HL-60 (cell line): ENCODE measurements at regions not wholly inside any gene's neighbourhood (a gene's known extent, or its start where the extent isn't known, plus 50 kb on each side); places are given as distances from the start of the nearest gene placed in this dataset.
"Not testable (repeated sequence)": the region's sequence is repeated elsewhere in the genome, so short reads cannot be mapped to it uniquely, and the experiment has no call there.

ENCODE experiments used
- DNase-seq, 2 experiments: peaks; one replicate each; pipeline ENCODE4 v3.0.0-alpha.2; 2010 to 2020; ENCODE audit warnings: low read depth in 1 of 2, low spot score in 1 of 2
- H3K27ac ChIP-seq: fragments of 250-450 bp; sonication (Bioruptor Pico); replicated peaks from 2 replicates; pipeline ENCODE4 v1.5.1; 2020; ENCODE audit warnings: mild to moderate bottlenecking, moderate library complexity
- H3K27me3 ChIP-seq: fragments of 250-450 bp; sonication (Bioruptor Pico); 2 replicates; pipeline ENCODE4 v1.5.1; 2021; ENCODE audit warnings: mild to moderate bottlenecking, moderate library complexity; ENCODE audit not compliant: insufficient read depth, poor library complexity, severe bottlenecking
- H3K4me3 ChIP-seq: replicated peaks from 2 replicates; pipeline ENCODE4 v1.5.1; 2011; ENCODE audit warnings: mild to moderate bottlenecking, control low read depth, low read length; ENCODE audit not compliant: insufficient read depth
- GABPA ChIP-seq: IDR thresholded peaks from 2 replicates; pipeline ENCODE4 v1.6.1; 2012; ENCODE audit warnings: low read depth
- POLR2AphosphoS5 ChIP-seq: IDR thresholded peaks from 2 replicates; pipeline ENCODE4 v1.6.1; 2012; ENCODE audit warnings: low read depth
- SPI1 ChIP-seq: IDR thresholded peaks from 2 replicates; pipeline ENCODE4 v1.6.1; 2012; ENCODE audit warnings: low read depth, mild to moderate bottlenecking, borderline replicate concordance
- TF ChIP-seq, protein P1 (sequence below): IDR thresholded peaks from 2 replicates; pipeline ENCODE4 v1.6.1; 2012; ENCODE audit warnings: low read depth; ENCODE audit not compliant: insufficient replicate concordance
- TF ChIP-seq, protein P2 (sequence below): IDR thresholded peaks from one replicate; pipeline ENCODE4 v1.5.1; 2011; ENCODE audit warnings: low read length, control low read depth, inconsistent platforms; ENCODE audit not compliant: insufficient read depth

DNA sequence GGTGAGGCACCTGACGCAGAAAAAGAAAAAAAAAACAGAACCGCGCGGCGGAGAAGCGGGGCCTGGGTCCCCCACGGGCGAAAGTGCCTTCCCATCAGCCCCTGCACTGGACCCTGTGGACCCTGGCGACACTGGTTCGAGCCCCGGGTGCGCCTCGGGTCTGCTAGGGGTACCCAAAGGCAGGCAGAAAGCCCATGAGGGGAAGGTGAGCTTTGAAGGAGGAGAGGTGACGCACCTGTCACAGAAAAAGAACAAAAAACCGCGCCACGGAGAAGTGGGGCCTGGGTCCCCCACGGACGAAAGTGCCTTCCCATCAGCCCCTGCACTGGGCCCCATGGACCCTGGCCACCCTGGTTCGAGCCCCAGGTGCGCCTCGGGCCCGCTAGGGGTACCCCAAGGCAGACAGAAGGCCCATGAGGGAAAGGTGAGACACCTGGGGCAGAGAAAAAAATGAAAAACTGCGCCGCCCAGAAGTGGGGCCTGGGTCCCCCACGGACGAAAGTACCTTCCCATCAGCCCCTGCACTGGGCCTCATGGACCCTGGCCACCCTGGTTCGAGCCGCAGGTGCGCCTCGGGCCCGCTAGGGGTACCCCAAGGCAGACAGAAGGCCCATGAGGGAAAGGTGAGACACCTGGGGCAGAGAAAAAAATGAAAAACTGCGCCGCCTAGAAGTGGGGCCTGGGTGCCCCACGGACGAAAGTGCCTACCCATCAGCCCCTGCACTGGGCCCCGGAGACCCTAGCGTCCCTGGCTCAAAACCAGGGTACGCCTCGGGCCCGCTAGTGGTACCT is 227.4 kb downstream of the CCDC74A start:
- H3K27ac ChIP-seq = no peak overlapping the region
- TF ChIP-seq POLR2AphosphoS5 (no peak), GABPA (no peak), SPI1 (no peak)
- TF ChIP-seq, protein P1, sequence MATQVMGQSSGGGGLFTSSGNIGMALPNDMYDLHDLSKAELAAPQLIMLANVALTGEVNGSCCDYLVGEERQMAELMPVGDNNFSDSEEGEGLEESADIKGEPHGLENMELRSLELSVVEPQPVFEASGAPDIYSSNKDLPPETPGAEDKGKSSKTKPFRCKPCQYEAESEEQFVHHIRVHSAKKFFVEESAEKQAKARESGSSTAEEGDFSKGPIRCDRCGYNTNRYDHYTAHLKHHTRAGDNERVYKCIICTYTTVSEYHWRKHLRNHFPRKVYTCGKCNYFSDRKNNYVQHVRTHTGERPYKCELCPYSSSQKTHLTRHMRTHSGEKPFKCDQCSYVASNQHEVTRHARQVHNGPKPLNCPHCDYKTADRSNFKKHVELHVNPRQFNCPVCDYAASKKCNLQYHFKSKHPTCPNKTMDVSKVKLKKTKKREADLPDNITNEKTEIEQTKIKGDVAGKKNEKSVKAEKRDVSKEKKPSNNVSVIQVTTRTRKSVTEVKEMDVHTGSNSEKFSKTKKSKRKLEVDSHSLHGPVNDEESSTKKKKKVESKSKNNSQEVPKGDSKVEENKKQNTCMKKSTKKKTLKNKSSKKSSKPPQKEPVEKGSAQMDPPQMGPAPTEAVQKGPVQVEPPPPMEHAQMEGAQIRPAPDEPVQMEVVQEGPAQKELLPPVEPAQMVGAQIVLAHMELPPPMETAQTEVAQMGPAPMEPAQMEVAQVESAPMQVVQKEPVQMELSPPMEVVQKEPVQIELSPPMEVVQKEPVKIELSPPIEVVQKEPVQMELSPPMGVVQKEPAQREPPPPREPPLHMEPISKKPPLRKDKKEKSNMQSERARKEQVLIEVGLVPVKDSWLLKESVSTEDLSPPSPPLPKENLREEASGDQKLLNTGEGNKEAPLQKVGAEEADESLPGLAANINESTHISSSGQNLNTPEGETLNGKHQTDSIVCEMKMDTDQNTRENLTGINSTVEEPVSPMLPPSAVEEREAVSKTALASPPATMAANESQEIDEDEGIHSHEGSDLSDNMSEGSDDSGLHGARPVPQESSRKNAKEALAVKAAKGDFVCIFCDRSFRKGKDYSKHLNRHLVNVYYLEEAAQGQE = no peak
- DNase-seq = no peak
- no peaks in the 10 kb centered on the region for H3K27me3 ChIP-seq
- no peak overlapping the region for H3K4me3 ChIP-seq

DNA sequence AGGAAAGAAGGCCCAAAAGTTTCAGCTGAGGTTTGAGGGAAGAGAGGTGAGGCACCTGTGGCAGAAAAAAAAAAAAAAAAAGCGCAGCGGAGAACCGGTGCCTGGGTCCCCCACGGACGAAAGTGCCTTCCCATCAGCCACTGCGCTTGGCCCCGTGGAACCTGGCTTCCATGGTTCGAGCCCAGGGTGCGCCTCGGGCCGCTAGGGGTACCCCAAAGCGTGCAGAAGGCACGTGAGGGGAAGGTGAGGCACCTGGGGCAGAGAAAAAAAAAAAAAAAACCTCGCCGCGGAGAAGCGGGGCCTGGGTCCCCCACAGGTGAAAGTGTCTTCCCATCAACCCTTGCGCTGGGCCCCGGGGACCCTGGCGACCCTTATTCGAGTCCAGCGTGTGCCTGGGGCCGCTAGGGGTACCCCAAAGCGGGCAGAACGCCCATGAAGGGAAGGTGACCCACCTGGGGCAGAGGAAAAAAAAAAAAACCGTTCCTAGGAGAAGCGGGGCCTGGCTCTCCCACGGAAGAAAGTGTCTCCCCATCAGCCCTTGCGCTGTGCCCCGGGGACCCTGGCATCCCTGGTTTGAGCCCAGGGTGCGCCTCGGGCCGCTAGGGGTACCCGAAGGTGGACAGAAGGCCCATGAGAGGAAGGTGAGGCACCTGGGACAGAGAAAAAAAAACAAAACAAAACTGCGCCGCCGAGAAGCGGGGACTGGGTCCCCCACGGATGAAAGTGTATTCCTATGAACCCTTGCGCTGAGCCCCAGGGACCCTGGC is 228.6 kb downstream of the CCDC74A start:
- H3K27me3 ChIP-seq = no peaks in the 10 kb centered on the region
- H3K4me3 ChIP-seq = no peak overlapping the region
- H3K27ac ChIP-seq = no peak overlapping the region
- TF ChIP-seq, protein P1 = no peak
- no peak for TF ChIP-seq POLR2AphosphoS5
- TF ChIP-seq, protein P2, sequence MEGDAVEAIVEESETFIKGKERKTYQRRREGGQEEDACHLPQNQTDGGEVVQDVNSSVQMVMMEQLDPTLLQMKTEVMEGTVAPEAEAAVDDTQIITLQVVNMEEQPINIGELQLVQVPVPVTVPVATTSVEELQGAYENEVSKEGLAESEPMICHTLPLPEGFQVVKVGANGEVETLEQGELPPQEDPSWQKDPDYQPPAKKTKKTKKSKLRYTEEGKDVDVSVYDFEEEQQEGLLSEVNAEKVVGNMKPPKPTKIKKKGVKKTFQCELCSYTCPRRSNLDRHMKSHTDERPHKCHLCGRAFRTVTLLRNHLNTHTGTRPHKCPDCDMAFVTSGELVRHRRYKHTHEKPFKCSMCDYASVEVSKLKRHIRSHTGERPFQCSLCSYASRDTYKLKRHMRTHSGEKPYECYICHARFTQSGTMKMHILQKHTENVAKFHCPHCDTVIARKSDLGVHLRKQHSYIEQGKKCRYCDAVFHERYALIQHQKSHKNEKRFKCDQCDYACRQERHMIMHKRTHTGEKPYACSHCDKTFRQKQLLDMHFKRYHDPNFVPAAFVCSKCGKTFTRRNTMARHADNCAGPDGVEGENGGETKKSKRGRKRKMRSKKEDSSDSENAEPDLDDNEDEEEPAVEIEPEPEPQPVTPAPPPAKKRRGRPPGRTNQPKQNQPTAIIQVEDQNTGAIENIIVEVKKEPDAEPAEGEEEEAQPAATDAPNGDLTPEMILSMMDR = no peak
- TF ChIP-seq GABPA = no peak
- TF ChIP-seq SPI1 = no peak
- no peak for DNase-seq

DNA sequence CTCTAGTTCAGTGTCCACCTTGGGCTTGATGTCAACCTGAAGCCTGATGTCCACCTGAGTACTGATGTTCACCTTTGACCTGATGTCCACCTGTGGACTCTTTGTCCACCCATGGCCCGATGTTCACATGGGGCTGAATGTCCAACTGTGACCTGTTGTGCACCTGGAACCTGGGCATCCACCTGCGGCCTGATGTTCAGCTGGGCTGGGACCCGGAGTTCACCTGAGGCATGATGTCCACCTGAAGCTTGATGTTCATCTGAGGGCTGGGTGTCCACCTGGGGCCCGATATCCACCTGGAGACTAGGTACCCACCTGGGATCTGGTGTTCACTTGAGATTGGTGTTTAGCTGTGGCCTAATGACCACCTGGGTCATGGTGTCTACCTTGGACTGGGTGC is 231.3 kb downstream of the CCDC74A start:
- not testable (repeated sequence) for H3K27me3 ChIP-seq, H3K27ac ChIP-seq, H3K4me3 ChIP-seq, DNase-seq

DNA sequence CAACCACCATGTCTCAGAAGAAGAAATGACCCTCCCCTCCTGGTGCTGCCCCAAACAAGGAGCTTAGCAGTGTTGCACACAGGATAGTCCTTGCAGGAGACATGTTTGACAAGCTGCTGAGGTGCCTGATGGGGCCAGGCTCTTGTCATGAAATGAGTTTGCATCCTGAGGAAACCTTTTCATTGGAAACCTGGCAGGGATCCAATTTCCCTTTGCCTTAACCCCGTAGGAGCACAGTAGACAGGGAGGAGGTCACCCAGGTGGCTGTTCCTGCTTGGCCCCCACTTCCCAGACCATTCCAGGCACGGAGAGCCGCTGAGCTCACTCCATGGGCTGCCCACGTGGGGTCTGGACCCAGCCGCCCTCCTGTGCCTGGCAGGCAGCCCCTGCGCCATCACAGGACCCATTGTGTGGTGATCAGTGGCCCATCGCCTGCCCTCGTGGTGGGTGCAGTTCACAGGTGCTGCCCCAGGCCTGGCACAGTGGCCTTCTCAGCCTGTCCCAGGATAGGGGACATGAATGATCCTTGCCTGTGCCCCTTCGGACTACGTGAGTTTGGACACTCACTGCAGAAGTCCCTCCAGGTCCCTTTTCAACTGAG is 247.4 kb downstream of the CCDC74A start:
- not testable (repeated sequence) for H3K4me3 ChIP-seq, H3K27me3 ChIP-seq, DNase-seq, H3K27ac ChIP-seq

DNA sequence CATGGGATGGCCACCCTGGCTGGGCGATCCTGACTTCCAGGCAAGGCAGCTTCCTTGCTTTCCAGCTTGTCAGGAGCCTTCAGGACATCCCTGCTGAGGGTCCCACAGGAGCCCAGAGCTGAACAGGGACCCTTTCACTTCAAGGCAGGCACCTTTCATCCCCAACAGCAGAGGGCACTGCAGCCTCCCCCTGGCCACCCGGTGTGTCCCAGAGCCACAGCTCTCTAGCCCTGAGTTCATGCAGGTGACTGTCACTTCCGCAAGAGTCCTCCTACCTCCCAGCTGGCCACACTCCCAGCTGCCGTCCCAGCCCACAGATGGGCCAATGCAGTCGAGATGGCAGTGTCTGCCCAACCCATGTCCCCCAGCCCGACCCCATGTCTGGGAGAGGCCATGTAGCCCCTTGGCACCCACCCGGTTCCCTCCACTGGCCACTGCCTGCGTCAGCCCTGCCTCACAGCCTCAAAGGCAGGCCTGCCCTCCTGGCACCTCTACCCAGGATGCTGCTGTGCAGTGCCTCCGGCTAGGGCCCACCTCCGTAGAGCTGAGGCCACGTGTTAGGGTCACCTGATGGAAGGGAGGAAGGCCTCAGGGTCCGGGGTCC is 248.3 kb downstream of the CCDC74A start:
- H3K4me3 ChIP-seq, H3K27ac ChIP-seq, DNase-seq: not testable (repeated sequence)

DNA sequence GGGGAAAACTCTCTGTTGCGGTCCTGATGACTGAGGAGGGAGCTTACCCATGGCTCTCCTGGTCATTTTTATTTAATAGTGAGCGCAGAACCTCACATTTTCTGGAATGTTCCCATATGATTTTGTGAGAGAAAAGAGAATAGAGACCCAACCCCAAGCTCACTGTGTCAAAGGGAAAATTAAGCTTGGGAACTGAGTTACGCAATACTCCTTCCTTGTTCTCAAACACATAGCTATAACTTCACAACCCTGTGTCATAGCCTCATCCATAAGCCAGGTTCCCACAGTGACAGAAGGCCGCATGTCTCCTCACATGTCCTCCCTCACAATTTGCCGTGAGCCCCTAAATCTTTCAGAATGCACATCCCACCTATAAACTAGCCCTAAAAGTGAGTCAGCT is 252.8 kb downstream of the CCDC74A start:
- H3K27ac ChIP-seq, H3K4me3 ChIP-seq, H3K27me3 ChIP-seq, DNase-seq: not testable (repeated sequence)

More for the DNA sequence above, 248.3 kb downstream of the CCDC74A start:
- not testable (repeated sequence) for H3K27me3 ChIP-seq
